HPDE6-E6E7 (cell line): ENCODE measurements at regions not wholly inside any gene's neighbourhood (a gene's known extent, or its start where the extent isn't known, plus 50 kb on each side); places are given as distances from the start of the nearest gene placed in this dataset.

Source experiments
- DNase-seq: peaks from one replicate; pipeline ENCODE4 v3.0.0; 2011; ENCODE audit warnings: missing footprints; ENCODE audit errors: extremely low spot score

DNA sequence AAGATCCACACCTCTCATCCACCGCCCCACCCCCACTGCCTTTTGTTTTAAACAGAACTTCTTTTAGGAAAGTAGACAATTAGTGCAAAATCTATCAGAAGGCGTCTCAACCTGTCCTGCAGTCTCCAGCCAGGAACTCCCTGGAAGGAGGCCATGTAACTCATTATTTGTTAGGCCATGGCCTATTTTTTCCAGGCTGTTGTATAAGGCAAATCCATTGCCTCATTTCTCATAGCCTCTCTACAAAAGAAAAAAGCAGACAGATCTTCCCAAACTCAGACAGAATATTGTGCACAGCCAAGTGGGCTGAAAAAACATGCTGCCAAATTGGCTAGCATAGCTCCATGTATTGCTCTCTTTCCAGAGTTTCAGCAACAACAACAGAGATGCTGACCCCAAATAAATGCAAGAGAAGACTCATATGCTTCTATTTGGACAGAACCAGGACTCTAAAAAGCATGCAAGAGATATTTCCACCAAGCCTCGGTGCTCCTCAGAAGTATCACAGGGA is 770.7 kb upstream of the CXADR start:
- DNase-seq = no peak

DNA sequence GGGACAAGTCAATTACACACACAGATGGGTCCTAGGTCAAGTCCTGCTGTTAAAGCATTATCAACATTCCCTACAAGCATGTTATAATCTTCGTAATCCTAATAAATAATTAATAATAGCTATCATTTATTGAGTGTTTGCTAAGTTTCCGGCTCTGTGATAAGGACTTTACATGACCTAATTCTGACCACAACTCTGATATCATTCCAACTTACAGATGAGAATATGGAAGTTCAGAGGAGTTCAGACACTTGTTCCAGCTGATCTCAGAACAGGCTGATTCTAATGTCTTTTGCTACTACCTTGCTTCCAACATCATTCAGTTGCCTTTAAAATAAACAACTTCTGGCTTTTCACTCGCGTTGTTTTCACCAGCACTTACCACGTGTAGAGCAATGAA is 770.1 kb upstream of the CXADR start:
- no peak for DNase-seq

DNA sequence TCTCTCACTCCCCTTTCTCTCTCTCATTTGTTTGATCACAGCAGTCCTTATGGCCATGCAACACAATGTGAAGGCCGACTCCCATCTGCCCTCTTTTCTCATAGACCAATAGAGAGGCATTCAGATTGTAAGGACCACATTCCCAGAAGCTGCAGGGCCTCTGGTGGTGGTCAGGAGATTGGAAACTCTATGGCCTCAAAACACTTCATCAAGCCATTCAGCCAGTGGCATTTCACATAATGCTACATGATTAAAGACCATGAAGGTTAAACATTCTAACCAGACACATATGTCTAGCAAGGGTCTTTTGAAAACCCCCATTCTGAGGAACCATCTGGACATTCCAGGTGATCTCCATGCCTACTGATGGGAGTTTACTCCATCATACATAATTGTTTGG is 769.5 kb upstream of the CXADR start:
- no peak for DNase-seq

DNA sequence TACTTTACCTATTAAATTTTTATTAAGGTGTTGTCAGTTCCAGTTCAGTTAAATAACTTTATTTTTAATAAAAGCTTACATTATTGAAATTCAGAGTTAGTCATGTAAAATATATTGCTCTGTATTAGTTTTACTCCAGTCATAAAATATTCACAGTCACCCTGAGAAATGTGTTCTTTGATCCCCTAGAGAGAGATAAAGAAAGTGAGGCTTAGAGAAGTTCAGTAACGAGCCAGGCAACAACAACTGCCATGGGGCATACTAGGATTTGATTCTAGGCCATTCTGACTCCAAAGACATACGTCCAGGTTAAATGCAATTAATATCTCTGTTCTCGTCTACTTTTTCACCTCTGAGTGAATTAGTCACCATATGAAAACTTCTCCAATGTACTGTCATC is 761.9 kb upstream of the CXADR start:
- DNase-seq = no peak

DNA sequence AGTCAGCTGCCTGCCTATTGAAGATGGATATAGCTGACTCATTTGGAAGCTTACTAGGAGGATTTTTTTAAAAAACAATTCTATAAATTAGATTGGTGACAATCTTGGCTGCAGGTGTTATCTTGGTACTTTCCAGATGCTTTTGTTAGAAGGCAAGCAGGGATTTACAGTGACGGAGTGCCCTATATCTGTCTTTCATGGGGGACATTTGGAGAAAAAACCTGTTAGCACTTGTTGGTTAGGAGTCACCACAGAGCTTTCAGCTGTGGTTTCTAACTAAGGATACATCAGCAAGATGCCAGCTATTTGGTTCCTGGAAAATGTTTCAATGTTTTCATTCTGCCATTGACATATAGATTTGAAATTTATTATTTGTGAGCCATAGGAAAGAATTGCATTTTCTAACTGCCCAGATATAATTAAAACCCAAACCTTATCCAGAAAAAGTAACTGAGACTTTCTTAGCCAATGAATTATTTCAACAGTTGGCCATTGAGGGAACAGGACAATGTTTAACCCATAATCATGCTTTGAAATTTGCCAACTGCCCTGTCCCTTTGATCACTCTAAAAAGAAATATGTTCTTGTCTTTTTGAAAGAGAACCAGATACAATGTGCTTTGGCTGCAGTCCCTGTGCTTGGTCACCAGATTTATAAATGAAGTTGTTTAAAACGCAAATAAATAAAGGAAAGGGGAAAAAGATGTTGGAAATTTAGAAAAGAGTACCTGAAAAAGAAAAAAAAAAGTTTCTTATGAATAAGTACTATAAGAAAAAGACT is 761.0 kb upstream of the CXADR start:
- DNase-seq = no peak

DNA sequence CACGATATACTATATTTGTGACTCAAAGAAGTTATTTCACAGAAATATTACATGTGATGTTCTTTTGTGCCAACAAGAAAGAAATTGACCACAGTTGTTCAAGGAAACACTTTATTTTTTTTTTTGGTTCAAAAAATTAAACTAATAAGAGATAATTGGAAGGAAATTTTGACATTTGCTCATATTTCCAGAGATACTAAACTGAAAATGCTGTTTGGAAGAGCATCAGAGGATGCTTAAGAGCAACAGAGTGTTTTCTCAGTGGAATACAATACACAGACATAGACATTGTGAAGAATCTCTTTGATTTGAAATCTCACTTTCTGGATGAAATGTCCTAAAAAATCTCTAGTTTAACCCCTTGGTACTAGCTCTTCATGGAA is 760.4 kb upstream of the CXADR start:
- no peak for DNase-seq

DNA sequence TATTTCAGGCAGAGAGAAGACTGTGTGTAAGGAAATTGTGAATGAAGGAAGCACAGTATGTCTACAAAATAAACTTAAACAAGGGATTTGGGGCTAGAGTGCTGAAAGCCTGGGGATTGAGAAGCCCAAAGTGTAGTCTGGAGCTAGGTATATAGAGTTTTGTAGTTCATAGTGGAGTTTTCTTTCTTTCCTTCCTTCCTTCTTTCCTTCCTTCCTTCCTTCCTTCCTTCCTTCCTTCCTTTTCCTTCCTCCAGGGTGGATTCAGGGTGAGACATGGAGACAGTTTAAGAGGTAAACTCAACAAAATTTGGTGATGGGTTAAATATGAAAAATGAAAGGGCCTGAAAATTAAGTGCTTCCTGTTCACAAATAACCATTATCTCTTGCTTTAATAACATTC is 757.8 kb upstream of the CXADR start:
- no peak for DNase-seq

DNA sequence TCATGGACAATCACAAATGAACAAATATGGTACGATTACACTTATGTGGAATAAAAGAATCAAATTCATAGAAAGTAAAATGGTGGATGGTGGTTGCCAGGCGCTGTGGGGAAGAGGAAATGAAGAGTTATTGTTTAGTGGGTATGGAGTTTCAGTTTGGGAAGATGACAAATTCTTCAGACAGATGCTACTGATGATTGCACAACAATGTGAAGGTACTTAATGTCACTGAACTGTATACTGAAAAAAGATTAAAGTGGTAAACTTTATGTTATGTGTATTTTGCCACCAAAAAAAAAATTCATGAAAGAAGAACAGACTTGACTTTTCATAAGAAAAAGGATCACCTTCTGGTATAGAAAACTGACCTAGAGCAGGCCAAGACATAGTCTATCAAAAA is 745.6 kb upstream of the CXADR start:
- no peak for DNase-seq

DNA sequence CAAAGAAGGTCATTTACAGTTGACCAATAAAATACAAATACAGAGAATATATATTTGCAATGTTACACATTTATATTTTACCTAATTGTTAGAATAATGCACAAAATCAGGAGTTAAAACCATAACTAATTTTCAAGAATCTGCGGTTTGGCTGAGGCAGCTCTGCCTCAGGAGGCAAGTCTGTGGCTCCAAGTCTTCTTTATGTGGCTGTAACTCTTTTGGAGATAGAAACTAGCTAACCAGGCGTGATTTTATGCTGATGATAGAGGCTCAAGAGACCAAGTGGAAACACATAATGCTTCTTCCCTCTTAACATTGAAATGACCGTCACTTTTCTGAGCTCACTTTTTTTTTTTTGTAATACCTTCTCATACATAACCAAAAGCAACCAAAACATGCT is 744.7 kb upstream of the CXADR start:
- no peak for DNase-seq

DNA sequence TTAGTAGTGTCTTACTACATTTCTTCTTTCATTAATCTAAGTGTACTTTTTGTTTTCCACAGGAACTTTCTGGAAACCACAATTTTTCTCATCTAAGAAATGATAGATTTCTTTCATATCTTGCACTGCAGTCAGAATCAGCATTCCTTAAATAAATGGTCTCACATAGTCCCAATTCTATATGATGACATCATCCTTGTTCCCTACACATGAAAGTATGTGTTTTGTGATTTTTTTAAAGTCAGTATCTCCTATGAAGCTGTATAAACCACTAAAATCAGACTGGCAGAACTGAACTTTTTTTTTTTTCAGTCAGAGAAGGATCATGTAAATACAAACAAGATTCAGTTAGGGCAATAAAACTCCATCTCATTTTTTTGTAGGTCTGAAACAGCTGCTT is 742.6 kb upstream of the CXADR start:
- no peak for DNase-seq

DNA sequence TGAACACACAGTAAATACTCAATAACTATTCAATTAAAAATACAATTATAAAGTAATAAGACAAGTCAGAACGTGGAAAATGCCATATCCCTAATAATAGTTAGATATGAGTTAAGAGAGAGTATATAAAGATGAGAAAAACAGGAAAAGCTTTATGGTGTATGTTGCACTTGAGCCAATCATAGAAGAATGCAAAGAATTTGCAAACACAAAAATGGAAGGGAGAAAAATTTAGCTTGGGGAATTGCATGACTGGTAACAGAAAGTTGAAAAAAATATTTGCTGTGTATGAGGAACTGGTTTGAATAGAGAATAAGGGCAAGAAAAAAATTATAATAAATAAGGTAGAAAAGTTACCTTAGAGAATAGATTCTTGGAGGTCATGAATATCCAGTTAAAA is 739.6 kb upstream of the CXADR start:
- DNase-seq = no peak

DNA sequence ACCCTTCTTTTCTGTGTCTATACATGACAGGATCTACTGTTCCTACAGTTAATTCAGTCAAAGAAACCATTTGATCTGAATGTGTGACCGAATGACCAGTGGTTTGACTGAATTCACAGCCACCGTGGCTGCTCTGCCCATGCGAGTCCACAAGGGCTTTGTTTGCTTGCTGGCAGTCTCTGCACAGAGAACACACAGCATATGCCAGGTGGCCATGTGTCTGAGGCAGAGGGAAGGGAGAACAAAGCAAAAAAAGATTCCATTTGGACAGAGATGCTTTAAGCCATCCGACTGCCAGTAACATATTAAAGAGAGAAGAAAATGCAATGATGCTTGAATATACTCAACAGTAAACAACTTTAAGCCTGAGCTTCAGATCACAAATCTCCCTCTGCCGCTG is 737.8 kb upstream of the CXADR start:
- DNase-seq = no peak

DNA sequence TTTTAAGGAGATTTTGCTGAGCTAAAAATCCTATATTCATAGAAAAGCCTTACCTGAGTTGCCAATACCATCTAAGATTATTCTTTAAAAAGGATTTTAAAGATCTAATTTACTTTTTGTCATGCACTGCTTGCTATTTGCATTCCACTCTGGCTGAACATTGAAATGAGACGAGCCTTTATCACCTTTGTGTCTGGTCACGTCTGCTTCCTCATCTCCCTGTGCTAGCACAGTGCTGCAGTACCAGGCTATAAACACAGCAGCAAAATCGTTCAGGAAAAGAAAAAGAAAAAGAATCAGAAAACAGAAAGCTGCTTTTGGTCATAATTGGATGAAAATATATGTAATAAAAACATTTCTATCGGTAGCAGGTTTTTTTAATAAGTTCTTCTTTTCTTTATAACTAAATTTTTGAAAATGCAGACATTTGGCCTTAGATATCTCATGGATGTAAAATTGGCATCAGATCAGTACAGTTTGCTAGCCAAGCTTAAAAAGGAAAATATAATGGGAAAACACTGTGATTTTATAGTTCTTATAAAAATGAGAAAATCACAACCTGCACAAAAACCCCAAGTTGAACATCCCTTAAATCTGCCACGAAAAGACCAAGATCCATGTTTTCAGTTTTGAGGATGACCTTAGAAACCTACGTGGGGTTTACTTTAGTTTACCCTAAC is 735.7 kb upstream of the CXADR start:
- DNase-seq = no peak

DNA sequence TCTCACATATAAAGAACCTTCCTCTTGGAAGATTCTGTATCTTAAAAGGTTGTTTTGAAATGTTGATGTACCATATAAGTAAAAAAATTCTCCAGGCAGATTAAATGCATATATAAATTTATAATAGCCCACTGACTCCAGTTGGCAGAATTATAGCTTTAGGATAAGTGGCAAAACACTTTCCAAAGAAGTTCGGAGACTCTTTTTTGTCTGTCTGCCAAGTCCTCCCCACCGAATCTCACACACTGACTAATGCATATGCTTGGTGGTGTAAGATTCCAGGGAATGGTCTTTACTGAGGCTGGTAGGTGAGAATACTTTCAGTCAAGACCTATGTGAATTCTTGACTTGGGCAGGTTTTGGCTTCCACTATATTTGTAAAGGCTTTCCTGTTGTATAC is 724.3 kb upstream of the CXADR start:
- DNase-seq = no peak

DNA sequence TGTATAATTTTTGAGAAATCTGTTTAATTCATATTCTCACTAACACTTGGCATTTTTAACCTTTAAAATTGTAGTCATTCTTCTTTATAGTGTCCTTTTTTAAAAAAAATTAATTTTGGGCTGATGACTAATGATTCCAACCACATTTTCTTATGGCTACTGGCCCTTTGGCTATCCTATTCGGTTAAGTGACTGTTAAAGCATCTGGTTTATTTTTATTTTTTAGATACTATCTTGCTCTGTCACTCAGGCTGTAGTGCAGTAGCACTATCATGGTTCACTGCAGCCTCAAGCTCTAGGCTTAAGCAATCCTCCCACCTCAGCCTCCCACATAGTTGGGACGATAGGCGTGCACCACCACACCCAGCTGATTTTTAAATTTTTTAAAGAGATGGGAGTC is 723.2 kb upstream of the CXADR start:
- DNase-seq = no peak

DNA sequence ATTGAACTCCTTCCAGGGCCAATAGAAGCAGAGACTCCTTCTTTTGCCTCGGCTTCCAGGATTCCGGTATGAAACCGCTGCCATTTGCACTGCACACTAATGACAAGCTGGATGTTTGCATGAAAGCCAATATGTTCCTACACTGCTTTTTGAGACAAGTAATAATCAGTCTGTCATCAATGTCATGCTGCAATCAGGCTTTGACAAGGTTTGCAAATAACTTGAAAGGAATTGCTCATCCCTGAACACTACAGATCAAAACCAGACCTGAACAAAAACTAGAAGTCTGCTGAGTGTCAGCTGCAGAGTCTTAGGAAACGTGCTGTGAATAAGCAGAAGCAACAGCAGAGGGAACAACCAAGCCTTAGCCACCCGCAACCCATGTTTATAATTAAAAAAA is 720.7 kb upstream of the CXADR start:
- no peak for DNase-seq

DNA sequence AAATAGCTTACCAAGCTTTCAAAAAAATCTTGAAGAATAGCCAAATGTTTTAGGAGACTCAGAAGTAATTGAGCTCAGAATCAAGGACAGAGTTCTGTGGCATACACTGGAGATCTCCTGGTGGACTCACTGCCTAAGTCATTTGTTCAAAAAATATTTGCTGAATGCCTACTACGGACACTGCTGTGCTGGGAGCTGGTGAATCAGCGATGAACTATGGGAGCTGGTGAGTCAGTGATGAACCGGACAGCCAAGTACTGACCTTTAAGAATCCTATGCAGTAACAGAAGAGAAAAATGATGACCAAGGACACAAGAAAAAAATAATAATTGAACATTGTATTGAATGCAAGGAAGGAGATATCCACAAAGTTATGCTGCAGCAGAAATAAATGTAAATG is 717.9 kb upstream of the CXADR start:
- DNase-seq = peak; percentile 20

DNA sequence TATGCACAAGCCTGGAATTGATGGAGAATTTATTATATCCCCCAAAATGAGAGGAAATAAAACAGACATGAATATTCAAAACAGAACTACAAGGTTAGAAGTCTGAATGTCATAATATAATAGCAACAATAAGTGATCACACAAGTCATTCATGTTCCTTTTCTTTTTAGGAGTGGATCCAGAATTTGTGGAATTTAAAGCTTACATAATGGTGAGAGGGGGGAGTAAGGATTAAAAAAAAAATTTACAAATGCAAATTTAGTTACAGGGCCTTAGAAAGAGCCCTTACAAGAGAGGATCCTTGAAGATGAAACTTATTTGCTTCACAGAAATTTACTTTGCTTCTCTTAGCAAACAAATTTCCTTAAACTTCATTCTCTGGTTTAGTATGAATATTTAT is 716.1 kb upstream of the CXADR start:
- no peak for DNase-seq

DNA sequence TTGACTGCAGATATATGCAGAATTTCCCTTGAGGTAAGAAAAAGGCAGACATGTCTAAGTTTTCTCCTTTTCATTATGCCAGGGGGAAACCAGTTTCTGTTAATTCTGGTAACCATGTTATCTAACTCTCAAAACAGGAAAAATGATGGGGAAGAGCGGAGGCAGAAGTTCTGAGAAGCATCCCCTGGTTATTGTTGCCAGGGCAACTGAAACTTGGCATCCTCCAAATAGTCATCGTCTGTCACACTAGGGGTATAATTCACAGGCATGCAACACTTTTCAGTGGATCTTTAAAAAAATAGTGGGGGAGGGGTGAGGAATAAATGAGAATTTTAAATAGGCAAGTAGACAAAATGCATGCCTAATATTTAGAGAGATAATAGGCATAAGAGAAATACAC is 715.3 kb upstream of the CXADR start:
- no peak for DNase-seq

DNA sequence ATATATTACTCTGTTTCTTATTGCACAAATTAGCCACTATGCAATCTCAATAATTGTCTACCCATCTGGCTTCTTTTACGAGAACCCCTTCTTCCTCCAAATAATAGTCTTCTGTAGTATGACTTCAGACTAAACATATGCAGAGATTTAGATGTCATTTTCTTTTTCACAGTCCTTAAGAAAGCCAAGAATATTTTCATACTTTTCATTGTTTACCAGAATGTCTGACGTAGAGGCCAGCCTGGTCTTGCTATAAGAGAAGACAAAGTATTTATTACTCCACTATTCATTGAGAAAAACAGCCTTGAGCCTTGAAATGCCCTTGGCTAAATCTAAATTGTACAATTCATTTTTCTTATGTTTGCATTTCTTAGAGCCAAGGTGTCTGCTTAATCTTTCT is 714.9 kb upstream of the CXADR start:
- no peak for DNase-seq

DNA sequence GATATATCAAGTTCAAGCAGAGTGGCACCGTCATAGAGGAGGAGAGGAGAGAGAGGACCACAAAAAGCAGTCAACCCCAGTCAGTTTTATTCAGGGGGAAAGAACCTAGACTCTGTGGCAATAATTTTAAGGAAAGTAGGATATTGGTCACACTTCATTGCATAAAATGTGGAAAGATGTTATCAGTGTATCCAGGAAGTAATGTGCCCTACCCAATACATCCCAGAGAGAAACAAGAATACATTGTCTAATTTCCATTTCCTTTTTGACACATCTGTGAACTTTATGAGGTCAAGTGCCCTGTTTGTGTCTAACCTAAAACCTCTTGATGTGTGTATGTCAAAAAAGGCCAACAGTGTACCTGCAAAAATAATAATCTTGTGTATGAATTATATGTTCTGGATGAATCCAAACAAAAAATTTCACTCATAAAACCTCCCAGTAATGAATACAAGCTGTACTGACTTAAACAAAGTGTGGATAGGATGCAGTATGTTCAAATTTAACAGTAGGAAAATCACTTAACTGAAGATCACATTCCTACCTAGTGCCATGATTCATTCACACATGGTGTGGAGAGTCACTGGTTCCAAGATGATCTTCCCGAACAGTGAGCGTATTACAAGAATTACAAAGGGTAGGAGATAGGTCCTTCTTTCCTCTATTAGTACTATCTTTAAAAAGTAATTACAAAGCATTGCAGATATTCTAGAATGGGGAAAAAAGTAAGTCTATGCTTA is 712.1 kb upstream of the CXADR start:
- DNase-seq = no peak

DNA sequence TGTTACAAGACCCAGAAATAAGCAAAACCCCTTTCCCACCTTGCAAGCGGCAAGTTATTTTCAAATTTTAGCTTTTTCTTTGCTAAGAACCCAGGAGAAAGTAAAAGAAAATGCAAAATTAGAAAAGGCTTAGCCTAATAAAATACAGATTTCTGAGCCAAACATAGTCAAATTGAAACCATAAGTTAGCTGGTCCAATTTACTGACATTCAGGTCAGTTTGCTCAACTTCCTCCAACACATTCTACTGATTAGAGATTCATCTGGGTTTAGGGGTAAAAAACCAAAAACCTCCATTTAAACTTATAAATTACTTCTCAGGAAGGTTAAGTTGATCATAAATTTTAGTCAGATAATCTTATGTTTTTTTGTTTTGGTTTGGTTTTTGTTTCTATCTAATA is 701.8 kb upstream of the CXADR start:
- no peak for DNase-seq

DNA sequence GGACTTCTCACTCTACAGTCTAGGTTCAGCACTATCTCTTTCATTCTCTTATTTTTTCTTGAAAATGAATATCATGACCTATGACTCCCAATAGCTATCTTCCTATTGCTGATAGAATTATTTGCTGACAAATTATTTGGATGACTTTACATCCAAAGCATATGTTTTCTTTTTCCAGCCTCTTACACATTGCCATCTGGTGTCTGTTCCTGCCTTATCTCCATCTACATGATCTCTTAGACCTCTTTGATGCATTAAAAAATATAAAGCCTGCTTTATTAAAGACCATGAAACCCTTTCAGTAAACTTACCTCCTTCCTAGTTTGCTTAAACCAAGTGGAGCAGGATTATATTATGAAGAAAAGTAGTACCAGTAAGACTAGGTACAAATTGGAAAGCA is 700.9 kb upstream of the CXADR start:
- no peak for DNase-seq
